ENCODE measurements at regions not wholly inside any gene's neighbourhood (a gene's known extent, or its start where the extent isn't known, plus 50 kb on each side); places are given as distances from the start of the nearest gene placed in this dataset.

- Histone ChIP-seq H3K4me3 (replicated peaks in 1 of 3; ENCODE audit: insufficient read depth in 1 of 3, low read depth in 1 of 3, low read length in 3 of 3) (no peak overlapping the region), H3K9me1 (replicated peaks; ENCODE audit: control insufficient read depth, extremely low read depth, insufficient read depth, low read length) (no peaks in the 10 kb centered on the region), H3K4me1 (ENCODE audit: control insufficient read depth, extremely low read depth, insufficient read depth, low read length) (peaks cover 11% of the 10 kb centered on the region), H3K27me3 (ENCODE audit: control insufficient read depth in 2 of 2, insufficient read depth in 2 of 2, low read length in 2 of 2) (no peaks in the 10 kb centered on the region), H4K20me1 (replicated peaks; ENCODE audit: control insufficient read depth, extremely low read depth, insufficient read depth, low read length) (no peaks in the 10 kb centered on the region), H3K9ac (replicated peaks; ENCODE audit: extremely low read depth, insufficient read depth, low read length) (no peak overlapping the region), H3K79me2 (ENCODE audit: control insufficient read depth, insufficient read depth, low read length) (no peaks in the 10 kb centered on the region), H3K4me2 (ENCODE audit: insufficient read depth, low read length) (no peak overlapping the region), H3K36me3 (ENCODE audit: control insufficient read depth in 2 of 2, extremely low read depth in 1 of 2, insufficient read depth in 2 of 2, low read length in 2 of 2) (no peaks in the 10 kb centered on the region), H3K27ac (ENCODE audit: insufficient read depth, low read depth, low read length) (no peak overlapping the region), H2AFZ (ENCODE audit: low read depth, low read length) (no peak overlapping the region), H3K9me3 (replicated peaks; ENCODE audit: control insufficient read depth, insufficient read depth, low read length) (no peaks in the 10 kb centered on the region)
- intact Hi-C loops (cut with micrococcal nuclease) (no loop called here), dilution Hi-C loops (cut with MboI; ENCODE audit: extremely low pct_ligation_motif_present, low sequenced_read_pairs) (no loop called here)
- FAIRE-seq (no peak), DNase-seq (ENCODE audit: low read depth, low spot score) (no peak)
- no TSS peak for BruUV-seq (replicated peaks)
- ChIA-PET CTCF (interaction anchor here (1.8 kb wide), 1 partner anchor 8 kb away, joined by 6 read pairs; no protein-coding TSS in a partner anchor), POLR2A (no interaction called here)
- TF ChIP-seq JUN (IDR thresholded peaks at IDR 0.05; ENCODE audit: borderline replicate concordance, insufficient read depth, insufficient read length, low read depth): no peak
- TF ChIP-seq POLR2A (IDR thresholded peaks at IDR 0.05; ENCODE audit: low read depth, low read length): no peak
- TF ChIP-seq POLR2AphosphoS5 (IDR thresholded peaks at IDR 0.05; ENCODE audit: insufficient read depth, low read depth, low read length): no peak
- TF ChIP-seq MYC (IDR thresholded peaks at IDR 0.05; ENCODE audit: low read depth, low read length): no peak
- no peak for TF ChIP-seq FOS (IDR thresholded peaks at IDR 0.05; ENCODE audit: borderline replicate concordance, insufficient read depth, low read length)
- TF ChIP-seq GATA2 (IDR thresholded peaks at IDR 0.05; ENCODE audit: insufficient read depth, insufficient read length, low read depth, low read length): no peak
Measured at GRCh38 chr17:31752584-31752983, 106.5 kb downstream of the COPRS start.

- no peak for TF ChIP-seq JUN (IDR thresholded peaks at IDR 0.05; ENCODE audit: borderline replicate concordance, insufficient read depth, insufficient read length, low read depth)
- no peak for TF ChIP-seq EZH2 (IDR thresholded peaks at IDR 0.05; ENCODE audit: borderline replicate concordance, low read depth, low read length, severe bottlenecking)
- no peak for TF ChIP-seq MAX (IDR thresholded peaks at IDR 0.05; ENCODE audit: insufficient read depth, insufficient read length)
- TF ChIP-seq POLR2AphosphoS5 (IDR thresholded peaks at IDR 0.05; ENCODE audit: insufficient read depth, low read depth, low read length): no peak
- TF ChIP-seq POLR2A (IDR thresholded peaks at IDR 0.05; ENCODE audit: low read depth, low read length): no peak
- no peak for TF ChIP-seq GATA2 (IDR thresholded peaks at IDR 0.05; ENCODE audit: insufficient read depth, insufficient read length, low read depth, low read length)
- TF ChIP-seq MYC (IDR thresholded peaks at IDR 0.05; ENCODE audit: low read depth, low read length): no peak
- TF ChIP-seq FOS (IDR thresholded peaks at IDR 0.05; ENCODE audit: borderline replicate concordance, insufficient read depth, low read length): no peak
- TF ChIP-seq CTCF (IDR thresholded peaks at IDR 0.05; ENCODE audit: extremely low read depth in 1 of 2, insufficient read depth in 1 of 2, low read depth in 1 of 2, low read length in 2 of 2): no peak
- no peak overlapping the region for H2AFZ ChIP-seq (ENCODE audit: low read depth, low read length)
- BruUV-seq (replicated peaks): no TSS peak
- dilution Hi-C loops (cut with MboI; ENCODE audit: extremely low pct_ligation_motif_present, low sequenced_read_pairs): no loop called here
- H3K4me3 ChIP-seq (replicated peaks in 1 of 3; ENCODE audit: insufficient read depth in 1 of 3, low read depth in 1 of 3, low read length in 3 of 3): no peak overlapping the region
- H3K79me2 ChIP-seq (ENCODE audit: control insufficient read depth, insufficient read depth, low read length): no peaks in the 10 kb centered on the region
- no peak overlapping the region for H3K4me2 ChIP-seq (ENCODE audit: insufficient read depth, low read length)
- H3K4me1 ChIP-seq (ENCODE audit: control insufficient read depth, extremely low read depth, insufficient read depth, low read length): peaks cover 11% of the 10 kb centered on the region
- H3K9me1 ChIP-seq (replicated peaks; ENCODE audit: control insufficient read depth, extremely low read depth, insufficient read depth, low read length): no peaks in the 10 kb centered on the region
- DNase-seq (ENCODE audit: low read depth, low spot score) (no peak), FAIRE-seq (no peak)
- H3K9me3 ChIP-seq (replicated peaks; ENCODE audit: control insufficient read depth, insufficient read depth, low read length): no peaks in the 10 kb centered on the region
- no peaks in the 10 kb centered on the region for H4K20me1 ChIP-seq (replicated peaks; ENCODE audit: control insufficient read depth, extremely low read depth, insufficient read depth, low read length)
- H3K27ac ChIP-seq (ENCODE audit: insufficient read depth, low read depth, low read length): no peak overlapping the region
- no peaks in the 10 kb centered on the region for H3K27me3 ChIP-seq (ENCODE audit: control insufficient read depth in 2 of 2, insufficient read depth in 2 of 2, low read length in 2 of 2)
- ChIA-PET CTCF (no interaction called here), POLR2A (no interaction called here)
- H3K9ac ChIP-seq (replicated peaks; ENCODE audit: extremely low read depth, insufficient read depth, low read length): no peak overlapping the region
- no peaks in the 10 kb centered on the region for H3K36me3 ChIP-seq (ENCODE audit: control insufficient read depth in 2 of 2, extremely low read depth in 1 of 2, insufficient read depth in 2 of 2, low read length in 2 of 2)
- intact Hi-C loops (cut with micrococcal nuclease): no loop called here
Measured at GRCh38 chr17:31750578-31750977, 108.5 kb downstream of the COPRS start.
